Tongue (tissue), 1 donor: ENCODE measurements at regions not wholly inside any gene's neighbourhood (a gene's known extent, or its start where the extent isn't known, plus 50 kb on each side); places are given as distances from the start of the nearest gene placed in this dataset.
"Not testable (repeated sequence)": the region's sequence is repeated elsewhere in the genome, so short reads cannot be mapped to it uniquely, and the experiment has no call there.

ENCODE experiments used
- DNase-seq: peaks from one replicate; pipeline ENCODE4 v3.0.0-alpha.2; 2015

DNA sequence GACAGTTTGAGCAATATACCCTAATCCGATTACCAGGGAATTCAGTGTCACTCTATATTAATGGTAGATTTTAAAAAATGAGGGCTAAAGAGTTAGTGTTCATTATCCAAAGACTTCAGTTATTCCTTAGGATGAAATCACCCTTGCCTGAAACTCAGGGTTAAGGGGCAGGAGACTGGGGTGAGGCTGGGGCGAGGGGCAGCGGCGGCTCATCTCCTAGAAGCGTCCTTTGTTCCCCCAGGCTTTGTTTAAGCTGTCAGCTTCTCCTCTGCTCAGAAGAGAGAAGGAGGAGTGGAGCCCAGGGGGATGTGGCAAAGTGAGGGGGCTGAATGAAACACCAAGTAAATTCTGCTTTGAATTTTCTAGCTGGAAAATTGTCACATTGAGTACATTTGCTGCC lies 117.7 kb upstream of the ELAC2 start:
- DNase-seq = no peak

DNA sequence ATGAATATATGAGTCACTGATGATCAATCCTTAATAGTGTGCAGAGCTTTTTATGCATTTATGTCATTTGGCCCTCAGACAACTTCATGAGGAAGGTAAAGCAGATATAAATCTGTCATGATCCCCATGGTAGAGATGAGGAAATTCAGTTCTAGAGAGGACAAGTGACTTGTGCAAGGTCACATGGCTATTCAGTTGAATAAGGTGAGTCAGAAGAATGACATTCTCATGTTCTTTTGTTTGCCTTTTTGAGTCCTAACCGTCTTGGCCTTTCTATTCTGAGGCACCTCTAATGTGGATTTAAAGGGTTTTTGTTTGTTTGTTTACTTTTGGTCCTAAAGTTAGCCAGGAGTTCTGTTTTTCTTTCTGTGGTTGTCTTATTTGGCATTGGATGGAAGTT lies 116.2 kb upstream of the ELAC2 start:
- DNase-seq = no peak

GRCh38 chr17:13131225-13131624 lies 113.4 kb upstream of the ELAC2 start:
- DNase-seq = no peak

DNA sequence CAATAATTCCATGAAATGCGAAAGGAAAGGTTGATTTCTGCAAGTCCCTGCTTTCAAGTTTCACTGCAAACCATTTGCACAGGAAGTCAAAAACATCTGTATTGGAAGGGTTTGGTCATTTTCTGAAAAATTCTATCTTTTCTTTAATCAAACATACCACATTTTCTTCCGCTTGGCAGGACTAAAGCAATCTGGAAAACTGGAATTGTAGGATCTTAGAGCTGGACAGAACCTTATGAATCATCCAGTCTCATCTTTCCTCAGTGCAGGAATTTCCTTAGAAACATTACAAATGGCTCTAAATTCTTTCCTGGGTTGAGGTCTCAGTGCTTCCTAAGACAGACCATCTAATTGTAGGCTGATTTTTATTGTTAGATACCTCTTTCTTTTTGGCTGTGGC lies 111.5 kb upstream of the ELAC2 start:
- DNase-seq = no peak

DNA sequence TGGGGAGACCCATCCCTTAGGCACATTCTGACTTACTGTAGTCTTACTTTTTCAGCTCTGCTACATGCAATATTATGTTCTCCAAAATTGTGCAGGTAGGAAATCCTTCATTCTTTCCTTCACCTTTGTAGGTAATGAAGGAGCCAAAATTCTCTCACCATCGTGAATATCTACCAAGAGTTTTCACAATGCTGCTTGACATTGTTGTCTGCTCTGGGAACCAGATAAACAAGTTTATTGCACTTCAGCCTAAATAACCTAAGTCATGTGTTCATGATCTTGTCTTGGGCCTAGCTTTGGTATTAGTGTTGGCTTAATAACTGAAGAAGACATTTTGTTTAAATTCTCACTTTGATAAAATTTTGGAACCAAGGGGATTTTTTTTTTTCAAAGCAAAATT lies 110.8 kb upstream of the ELAC2 start:
- no peak for DNase-seq

DNA sequence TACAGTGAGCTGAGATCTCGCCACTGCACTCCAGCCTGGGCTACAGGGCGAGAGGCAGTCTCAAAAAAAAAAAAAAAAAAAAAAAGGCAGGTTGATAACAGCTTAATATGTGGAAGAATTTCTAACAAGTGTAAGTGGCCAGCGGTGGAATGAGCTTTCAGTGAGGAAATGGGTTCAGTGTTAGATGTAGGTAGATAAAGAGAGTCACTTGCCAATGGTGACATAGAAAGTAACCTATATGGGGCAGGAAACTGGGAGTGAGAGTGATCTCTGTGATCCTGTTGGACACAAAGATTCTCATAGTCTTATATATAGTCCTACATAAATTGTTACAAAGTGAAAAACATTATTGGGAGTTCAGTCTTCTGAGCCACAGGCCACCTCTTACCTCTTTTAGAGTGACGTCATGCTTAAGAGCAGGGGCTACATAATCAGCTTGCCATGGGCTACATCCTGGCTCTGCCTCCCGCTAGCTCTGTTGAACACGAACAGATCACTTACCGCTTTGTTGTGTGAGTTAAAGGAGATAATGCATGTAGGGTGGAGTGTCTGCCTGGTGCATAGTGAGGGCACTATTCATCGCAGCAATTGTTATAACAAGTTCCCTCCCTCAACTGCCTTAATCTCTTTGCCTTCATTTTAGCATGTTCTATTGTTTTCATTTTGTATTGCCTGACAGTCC lies 110.2 kb upstream of the ELAC2 start:
- DNase-seq = no peak

DNA sequence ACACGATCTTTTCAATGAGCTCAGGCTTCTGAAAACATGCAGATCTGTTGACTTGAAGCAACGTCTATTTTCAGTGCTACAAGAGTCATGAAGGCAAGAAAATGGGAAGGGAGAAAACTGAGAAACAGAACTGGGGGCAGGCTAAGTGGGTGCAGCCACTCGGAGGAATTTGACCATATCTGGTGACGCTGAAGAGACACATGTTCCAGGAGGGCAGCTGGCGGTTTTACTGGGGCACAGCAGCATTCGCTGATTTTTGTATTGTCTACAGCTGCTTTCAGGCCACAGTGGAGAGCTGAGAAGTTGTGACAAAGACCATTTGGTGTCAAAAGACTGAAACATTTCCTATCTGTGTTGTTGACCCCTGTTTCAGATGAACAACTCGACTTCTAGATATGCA lies 103.0 kb upstream of the ELAC2 start:
- peak; percentile 62 for DNase-seq

- no peak for DNase-seq
Measured at GRCh38 chr17:13118311-13118710, 100.5 kb upstream of the ELAC2 start.

DNA sequence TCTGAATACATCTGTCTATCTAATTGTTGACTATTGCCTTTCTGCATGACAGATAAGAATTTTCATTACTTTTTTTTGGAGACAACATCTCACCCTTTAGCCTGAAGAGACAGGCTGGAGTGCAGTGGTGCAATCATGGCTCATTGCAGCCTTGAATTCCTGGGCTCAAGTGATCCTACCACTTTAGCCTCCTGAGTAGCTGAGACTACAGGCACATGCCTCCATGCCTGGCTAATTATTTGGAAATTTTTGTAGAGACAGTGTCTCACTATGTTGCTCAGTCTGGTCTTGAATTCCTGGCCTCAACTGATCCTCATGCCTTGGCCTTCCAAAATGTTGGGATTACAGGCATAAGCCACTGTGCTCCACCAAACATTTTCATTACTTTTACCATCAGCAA lies 99.8 kb upstream of the ELAC2 start:
- no peak for DNase-seq

DNA sequence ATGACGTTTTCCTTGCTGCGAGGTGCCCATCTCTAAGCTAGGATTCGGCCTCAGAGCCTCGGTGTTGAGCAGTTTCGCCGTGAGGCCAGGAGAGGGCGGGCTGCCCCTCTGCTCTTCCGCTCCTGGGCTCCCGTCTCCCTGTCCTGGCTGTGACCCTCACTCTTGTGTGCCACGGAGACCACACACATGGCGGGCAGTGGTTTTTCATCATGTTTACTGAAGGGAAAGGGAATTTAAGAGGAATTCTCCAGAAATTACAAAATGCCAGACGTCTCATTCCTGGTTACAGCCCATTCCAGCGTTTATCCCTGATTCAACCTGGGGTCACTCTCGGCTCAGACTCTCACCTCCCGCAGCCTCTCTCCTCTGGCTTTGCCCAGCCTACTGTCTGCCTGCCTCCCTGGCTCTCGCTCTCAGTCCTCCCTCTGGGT lies 96.8 kb upstream of the ELAC2 start:
- peak; percentile 72 for DNase-seq

DNA sequence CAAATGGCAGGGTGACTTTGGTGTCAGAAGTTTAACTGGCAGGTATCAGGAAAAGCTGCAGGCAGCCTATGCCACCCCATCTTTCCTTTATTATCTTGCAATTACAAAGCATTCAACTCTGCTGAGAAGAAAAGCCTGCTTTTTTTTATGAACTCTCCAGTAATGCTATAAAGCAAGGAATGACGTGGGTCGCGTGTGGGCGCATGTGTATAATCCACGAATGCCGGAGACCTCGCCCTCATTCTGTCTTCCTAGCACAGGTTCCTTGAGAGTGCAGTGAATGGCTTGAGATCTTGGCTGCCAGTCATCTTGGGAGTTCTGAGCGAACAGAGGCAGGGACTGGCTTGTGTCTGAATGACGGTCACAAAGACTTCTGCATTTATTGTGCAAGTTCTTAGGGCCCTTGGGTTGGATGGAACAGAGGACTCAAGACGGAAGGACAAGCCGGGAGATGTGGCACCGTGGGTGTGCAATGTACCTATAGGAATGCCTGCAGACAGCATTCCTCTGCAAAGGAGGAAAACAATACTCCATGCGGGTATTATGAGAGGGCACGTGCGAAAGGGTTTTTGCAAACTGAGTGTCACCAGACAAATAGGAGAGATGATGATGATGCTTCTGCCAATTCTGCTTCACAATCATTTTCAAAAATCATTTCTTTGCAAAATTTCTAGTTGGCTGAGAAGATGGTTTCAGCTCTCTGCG lies 96.1 kb upstream of the ELAC2 start:
- DNase-seq = no peak

GRCh38 chr17:13107676-13108235 lies 89.9 kb upstream of the ELAC2 start:
- no peak for DNase-seq

DNA sequence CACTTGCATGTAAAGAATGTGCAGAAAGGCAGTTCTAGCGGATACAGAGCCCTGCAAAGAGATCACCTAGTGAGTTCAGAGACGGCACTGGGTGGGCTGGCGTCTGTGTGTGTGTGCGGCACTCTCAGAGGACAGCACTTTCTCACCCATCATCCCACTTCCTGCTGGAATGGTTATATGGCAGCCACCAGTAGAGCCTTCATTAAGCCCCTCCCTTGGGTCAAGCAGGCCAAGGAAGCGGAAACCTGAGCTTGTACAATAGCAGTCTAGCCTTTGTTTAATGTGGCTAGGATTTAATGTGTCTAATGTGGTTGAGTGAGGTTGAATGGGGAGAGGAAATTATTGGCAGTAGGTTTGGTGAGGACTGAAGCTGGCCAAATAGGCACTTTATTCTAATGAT lies 88.3 kb upstream of the ELAC2 start:
- DNase-seq = no peak

DNA sequence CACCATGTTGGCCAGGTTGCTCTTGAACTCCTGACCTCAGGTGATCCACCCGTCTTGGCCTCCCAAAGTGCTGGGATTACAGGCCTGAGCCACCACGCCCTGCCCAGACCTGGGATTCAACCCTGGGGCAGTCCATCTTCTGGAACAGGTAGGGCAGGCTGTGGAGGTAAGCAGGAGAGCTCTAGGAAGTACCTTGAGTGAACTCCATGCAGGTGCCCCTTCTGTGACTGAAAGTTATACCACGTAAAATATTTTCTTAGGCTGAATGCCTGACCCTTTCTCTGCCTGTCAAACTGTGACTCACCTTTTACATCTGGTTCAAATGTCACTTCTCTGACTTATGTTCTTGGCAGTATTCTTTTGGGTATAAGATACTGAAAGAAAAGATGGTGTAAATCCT lies 86.7 kb upstream of the ELAC2 start:
- DNase-seq = no peak

- DNase-seq = no peak
Measured at GRCh38 chr17:13102477-13102876, 84.7 kb upstream of the ELAC2 start.

- no peak for DNase-seq
Measured at GRCh38 chr17:13099926-13100325, 82.1 kb upstream of the ELAC2 start.

GRCh38 chr17:13099089-13099735 lies 81.4 kb upstream of the ELAC2 start:
- no peak for DNase-seq

DNA sequence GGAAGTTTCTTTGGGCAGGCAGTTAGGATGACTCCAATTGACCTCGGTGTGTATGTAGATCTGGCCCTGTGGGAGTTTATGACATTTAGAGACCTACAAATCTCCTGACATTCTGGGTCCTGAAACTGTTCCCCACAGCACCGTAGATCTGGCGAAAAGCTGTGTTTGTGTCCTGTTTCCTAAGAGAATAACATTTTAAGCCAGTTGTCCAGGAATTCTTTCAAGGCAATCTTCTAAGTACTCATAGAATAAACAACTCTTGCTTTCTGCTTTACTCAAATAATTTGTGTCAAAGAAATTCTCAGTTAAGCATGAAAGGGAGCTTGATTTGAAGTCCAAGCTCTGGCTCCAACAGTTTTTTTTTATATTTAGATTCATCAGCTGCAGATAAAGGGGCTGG lies 78.5 kb upstream of the ELAC2 start:
- peak; percentile 26 for DNase-seq

- DNase-seq = not testable (repeated sequence)
Measured at GRCh38 chr17:13092010-13092409, 74.2 kb upstream of the ELAC2 start.

GRCh38 chr17:13088666-13089065 lies 70.8 kb upstream of the ELAC2 start:
- DNase-seq = no peak

GRCh38 chr17:13087802-13088201 lies 70.0 kb upstream of the ELAC2 start:
- no peak for DNase-seq

- DNase-seq = no peak
Measured at GRCh38 chr17:13086142-13086769, 68.4 kb upstream of the ELAC2 start.

DNA sequence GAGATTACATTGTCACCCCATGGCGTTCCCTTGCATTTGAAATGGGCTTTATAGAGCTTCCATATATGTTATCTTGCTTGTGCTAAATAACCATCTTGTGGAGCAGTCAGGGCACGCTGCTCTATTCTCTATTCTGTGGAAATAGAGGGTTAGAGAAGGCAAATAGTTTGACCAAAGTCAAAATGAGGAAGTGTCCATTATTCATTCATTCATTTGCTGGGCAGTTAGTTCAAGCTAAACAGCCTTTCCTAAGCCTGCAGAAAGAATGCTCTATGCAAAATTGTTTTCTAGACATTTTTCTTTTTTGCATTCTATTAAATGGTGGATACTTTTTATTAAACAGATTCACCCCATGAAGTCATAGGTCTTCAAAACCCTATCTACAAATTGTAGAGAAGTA lies 67.8 kb upstream of the ELAC2 start:
- DNase-seq = no peak
